ENCODE measurements at regions not wholly inside any gene's neighbourhood (a gene's known extent, or its start where the extent isn't known, plus 50 kb on each side); places are given as distances from the start of the nearest gene placed in this dataset.

- TF ChIP-seq CTCF (IDR thresholded peaks at IDR 0.05) (no peak), POLR2AphosphoS5 (IDR thresholded peaks at IDR 0.05) (no peak), POLR2A (IDR thresholded peaks at IDR 0.05) (no peak)
Measured at GRCh38 chr2:164221473-164221872, 399.8 kb downstream of the GRB14 start.
